ENCODE measurements at regions not wholly inside any gene's neighbourhood (a gene's known extent, or its start where the extent isn't known, plus 50 kb on each side); places are given as distances from the start of the nearest gene placed in this dataset.

GRCh38 chr15:31557899-31558298 is 231.3 kb downstream of the KLF13 start:
- FAIRE-seq: no peak

GRCh38 chr15:31558840-31559239 is 232.2 kb downstream of the KLF13 start:
- no peak for FAIRE-seq

GRCh38 chr15:31559786-31560185 is 233.2 kb downstream of the KLF13 start:
- no peak for FAIRE-seq

- FAIRE-seq: no peak
Observed at GRCh38 chr15:31560643-31561042, 234.0 kb downstream of the KLF13 start.

- FAIRE-seq: no peak
Observed at GRCh38 chr15:31561156-31561555, 234.5 kb downstream of the KLF13 start.

- no peak for FAIRE-seq
Observed at GRCh38 chr15:31563001-31563400, 236.4 kb downstream of the KLF13 start.

- FAIRE-seq: no peak
Observed at GRCh38 chr15:31563421-31563820, 236.8 kb downstream of the KLF13 start.

- no peak for FAIRE-seq
Observed at GRCh38 chr15:31567861-31568260, 241.2 kb downstream of the KLF13 start.

DNA sequence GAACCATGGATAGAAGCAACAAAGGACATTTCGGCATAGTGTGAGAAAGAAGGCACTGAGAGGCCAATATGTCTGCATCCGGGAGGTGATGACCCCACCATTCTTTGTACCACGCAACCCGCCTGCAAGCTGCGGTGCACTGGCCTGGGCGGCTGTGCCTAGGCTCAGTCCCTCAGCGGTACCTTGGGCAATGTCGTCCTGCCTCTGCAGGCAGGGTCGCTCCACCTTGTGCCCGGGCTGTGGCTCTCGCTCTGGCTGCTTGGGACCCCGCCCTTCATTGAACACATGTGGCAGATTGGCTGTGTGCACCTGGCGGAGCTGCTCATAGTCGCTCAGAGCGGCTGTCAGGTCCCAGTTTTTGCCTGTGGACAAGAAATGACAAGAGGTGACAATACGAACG is 243.2 kb downstream of the KLF13 start:
- FAIRE-seq: no peak

GRCh38 chr15:31570591-31570990 is 244.0 kb downstream of the KLF13 start:
- no peak for FAIRE-seq

- FAIRE-seq: no peak
Observed at GRCh38 chr15:31571676-31572075, 245.0 kb downstream of the KLF13 start.

GRCh38 chr15:31573759-31574158 is 247.1 kb downstream of the KLF13 start:
- FAIRE-seq: no peak

DNA sequence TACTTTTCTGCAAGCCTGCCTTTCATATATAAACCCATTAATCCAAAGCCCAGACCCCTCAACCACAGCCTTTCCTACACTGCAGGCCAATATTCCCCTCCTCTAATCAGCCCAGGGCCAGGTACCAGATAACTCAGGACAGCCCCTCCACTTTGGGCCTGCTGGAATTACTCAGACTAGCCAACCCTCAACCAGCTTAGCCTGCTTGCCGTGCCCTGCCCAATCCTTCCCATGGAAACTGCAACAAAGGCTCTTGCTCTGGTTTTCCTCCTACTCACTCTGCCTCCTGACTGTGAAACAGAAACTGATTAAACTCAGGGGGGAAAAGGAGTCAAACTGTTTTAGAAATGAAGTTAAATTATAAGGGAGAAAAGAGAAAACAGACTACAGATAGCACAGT is 248.1 kb downstream of the KLF13 start:
- no peak for FAIRE-seq

DNA sequence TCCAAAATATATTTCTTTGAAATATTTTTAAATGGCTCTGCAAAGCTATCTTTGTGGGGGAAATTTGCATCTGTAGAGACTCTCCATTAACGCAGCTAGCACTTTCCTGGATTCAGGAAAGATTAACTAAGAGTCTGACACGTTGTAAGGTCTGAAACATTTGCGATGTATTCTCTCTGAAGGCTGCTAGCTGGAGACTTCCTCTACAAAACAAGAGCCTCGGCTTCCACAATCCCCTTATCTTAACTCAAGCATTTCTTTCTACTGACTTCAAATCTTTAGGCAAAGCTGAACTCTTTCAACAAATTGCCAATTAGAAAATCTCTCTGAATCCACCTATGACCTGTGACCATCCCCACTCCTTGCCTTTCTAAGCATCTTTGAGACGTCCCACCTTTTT is 250.5 kb downstream of the KLF13 start:
- no peak for FAIRE-seq

DNA sequence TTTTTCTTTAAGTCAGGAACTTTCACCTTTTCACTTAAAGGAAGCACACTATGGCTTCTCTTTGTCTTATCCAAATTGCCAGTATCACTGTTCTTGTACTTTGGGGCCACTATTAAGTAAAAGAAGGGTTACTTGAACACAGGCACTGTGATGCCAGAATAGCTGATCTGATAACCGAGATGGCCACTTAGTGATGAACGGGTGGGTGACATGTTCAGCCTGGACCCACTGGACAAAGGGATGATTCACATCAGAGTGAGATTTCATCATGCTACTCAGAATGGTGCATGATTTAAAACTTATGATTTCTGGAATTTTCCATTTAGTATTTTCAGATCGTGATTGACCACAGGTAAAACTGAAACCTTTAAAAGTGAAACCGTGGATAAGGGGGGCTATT is 252.6 kb downstream of the KLF13 start:
- no peak for FAIRE-seq

DNA sequence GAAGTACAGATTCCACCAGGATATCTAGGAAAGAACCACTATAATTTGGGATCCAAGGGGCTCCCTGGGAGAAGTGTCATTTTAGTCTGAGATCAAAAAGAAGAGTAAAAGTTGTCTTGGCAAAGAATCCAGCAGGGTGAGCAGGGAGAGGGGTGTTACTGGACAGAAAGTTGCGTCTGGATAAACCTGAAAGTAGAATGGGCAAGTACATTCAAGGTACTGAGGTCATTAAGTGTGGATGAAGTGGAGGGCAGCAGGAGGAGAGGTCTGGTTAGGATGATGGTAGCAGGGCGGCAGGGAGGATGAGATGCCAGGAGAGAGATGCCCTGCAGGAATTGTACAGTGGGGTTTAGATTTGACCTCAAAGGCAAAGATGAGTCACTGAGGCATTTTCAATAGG is 253.3 kb downstream of the KLF13 start:
- no peak for FAIRE-seq

- no peak for FAIRE-seq
Observed at GRCh38 chr15:31584195-31584594, 257.6 kb downstream of the KLF13 start.

DNA sequence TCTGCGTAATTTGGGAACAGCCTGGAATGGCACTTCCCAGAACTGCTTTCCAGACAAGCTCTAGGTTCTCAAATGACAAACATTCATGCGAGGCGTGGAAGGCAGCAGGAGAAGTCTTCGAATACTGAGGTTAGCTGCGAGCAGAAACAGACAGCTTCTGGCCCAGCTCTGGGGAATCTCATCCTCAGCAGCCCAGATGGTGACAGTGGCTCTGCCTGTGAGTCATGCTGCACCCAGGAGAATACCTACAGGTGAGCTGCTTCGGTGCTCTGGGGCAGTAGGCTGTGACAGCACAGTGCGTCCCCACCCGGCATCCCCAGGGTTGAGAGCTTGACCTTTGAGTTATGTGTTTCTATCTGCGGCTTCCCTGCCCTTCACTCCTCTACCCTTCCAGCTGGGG is 258.6 kb downstream of the KLF13 start:
- FAIRE-seq: no peak

- no peak for FAIRE-seq
Observed at GRCh38 chr15:31586841-31587240, 260.2 kb downstream of the KLF13 start.

DNA sequence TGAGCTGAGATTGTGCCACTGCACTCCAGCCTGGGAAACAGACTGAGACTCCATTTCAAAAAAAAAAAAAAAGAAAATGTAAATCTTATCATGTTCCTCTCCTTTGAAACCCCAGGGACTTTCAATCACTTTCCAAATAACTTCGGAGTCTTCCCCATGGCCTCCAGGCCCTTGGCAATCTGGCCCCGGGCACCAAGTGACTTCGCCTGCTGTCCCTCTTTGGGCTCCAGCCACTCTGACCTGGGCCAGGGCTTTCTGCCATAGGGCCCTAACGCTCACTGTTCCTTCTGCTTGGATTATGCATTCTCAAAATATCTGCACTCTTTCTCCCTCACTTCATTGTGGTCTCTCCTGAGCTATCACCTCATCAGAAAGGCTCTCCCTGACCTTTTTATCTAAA is 260.9 kb downstream of the KLF13 start:
- no peak for FAIRE-seq

- FAIRE-seq: no peak
Observed at GRCh38 chr15:31590609-31591008, 264.0 kb downstream of the KLF13 start.

GRCh38 chr15:31591908-31592307 is 265.3 kb downstream of the KLF13 start:
- FAIRE-seq: no peak

GRCh38 chr15:31597466-31597865 is 270.8 kb downstream of the KLF13 start:
- FAIRE-seq: no peak

- FAIRE-seq: no peak
Observed at GRCh38 chr15:31598620-31599019, 272.0 kb downstream of the KLF13 start.

GRCh38 chr15:31605467-31605931 is 278.9 kb downstream of the KLF13 start:
- no peak for FAIRE-seq

DNA sequence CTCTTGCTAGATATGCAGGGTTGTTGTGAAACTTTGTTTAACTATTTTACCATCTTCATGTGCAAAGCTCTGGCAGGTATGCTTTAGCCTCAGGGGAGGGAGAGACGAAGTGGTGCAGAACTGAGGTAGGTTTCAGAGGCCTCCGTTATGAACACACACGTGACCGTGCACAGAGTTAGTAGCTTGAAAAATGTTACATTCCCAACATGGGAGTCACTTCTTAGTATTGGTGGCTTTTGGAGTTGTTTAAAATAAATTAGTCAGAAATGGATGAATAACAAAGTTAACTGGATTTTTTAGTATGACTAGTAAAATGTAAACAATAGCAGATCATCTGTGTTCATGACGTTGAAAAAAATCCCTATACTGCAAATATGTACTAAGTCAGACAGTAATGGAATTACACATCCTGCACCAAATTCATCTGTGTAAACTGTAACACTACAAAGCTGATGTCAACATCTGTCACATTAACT is 279.6 kb downstream of the KLF13 start:
- no peak for FAIRE-seq
